GM18868 (cell line): ENCODE measurements at regions not wholly inside any gene's neighbourhood (a gene's known extent, or its start where the extent isn't known, plus 50 kb on each side); places are given as distances from the start of the nearest gene placed in this dataset.

ENCODE experiments used
- ATAC-seq: cut with Tn5 transposase; IDR thresholded peaks from one replicate; pipeline ENCODE4 v1.9.1; 2021; ENCODE audit warnings: mild to moderate bottlenecking, moderate library complexity; ENCODE audit not compliant: unreplicated experiment

GRCh38 chr2:4455486-4456155, 752.2 kb downstream of the DCDC2C start:
- no peak for ATAC-seq

GRCh38 chr2:4464634-4465266, 761.4 kb downstream of the DCDC2C start:
- ATAC-seq = no peak

GRCh38 chr2:4465671-4466070, 762.3 kb downstream of the DCDC2C start:
- no peak for ATAC-seq

GRCh38 chr2:4475618-4476017, 772.2 kb downstream of the DCDC2C start:
- ATAC-seq = no peak

- ATAC-seq = no peak
These were observed 779.7 kb downstream of the DCDC2C start for GRCh38 chr2:4483050-4483449.

GRCh38 chr2:4486971-4487370, 783.6 kb downstream of the DCDC2C start:
- ATAC-seq = no peak

GRCh38 chr2:4499316-4500030, 796.1 kb downstream of the DCDC2C start:
- ATAC-seq = no peak

- ATAC-seq = no peak
These were observed 798.1 kb downstream of the DCDC2C start for GRCh38 chr2:4501525-4501924.

- no peak for ATAC-seq
These were observed 799.0 kb downstream of the DCDC2C start for GRCh38 chr2:4502230-4502843.

- no peak for ATAC-seq
These were observed 804.3 kb downstream of the DCDC2C start for GRCh38 chr2:4507661-4508060.

GRCh38 chr2:4515871-4516761, 812.7 kb downstream of the DCDC2C start:
- no peak for ATAC-seq

- ATAC-seq = no peak
These were observed 815.2 kb downstream of the DCDC2C start for GRCh38 chr2:4518596-4518995.

- no peak for ATAC-seq
These were observed 819.4 kb downstream of the DCDC2C start for GRCh38 chr2:4522498-4523421.

- no peak for ATAC-seq
These were observed 824.0 kb downstream of the DCDC2C start for GRCh38 chr2:4527416-4527815.

- no peak for ATAC-seq
These were observed 824.9 kb downstream of the DCDC2C start for GRCh38 chr2:4528246-4528645.

- no peak for ATAC-seq
These were observed 825.4 kb downstream of the DCDC2C start for GRCh38 chr2:4528773-4529172.

GRCh38 chr2:4529738-4530137, 826.4 kb downstream of the DCDC2C start:
- no peak for ATAC-seq

GRCh38 chr2:4530231-4530630, 826.9 kb downstream of the DCDC2C start:
- no peak for ATAC-seq

GRCh38 chr2:4533806-4534205, 830.4 kb downstream of the DCDC2C start:
- peak; percentile 83 for ATAC-seq

GRCh38 chr2:4539121-4539520, 835.7 kb downstream of the DCDC2C start:
- no peak for ATAC-seq
